ENCODE measurements at regions not wholly inside any gene's neighbourhood (a gene's known extent, or its start where the extent isn't known, plus 50 kb on each side); places are given as distances from the start of the nearest gene placed in this dataset.

GRCh38 chr7:84666651-84667050, 472.1 kb upstream of the SEMA3A start:
- Histone ChIP-seq H3K27ac (no peak overlapping the region), H3K4me3 (no peak overlapping the region), H3K27me3 (no peaks in the 10 kb centered on the region), H3K4me1 (no peaks in the 10 kb centered on the region), H3K9me3 (no peaks in the 10 kb centered on the region), H3K36me3 (no peaks in the 10 kb centered on the region)
- TF ChIP-seq, protein P1, sequence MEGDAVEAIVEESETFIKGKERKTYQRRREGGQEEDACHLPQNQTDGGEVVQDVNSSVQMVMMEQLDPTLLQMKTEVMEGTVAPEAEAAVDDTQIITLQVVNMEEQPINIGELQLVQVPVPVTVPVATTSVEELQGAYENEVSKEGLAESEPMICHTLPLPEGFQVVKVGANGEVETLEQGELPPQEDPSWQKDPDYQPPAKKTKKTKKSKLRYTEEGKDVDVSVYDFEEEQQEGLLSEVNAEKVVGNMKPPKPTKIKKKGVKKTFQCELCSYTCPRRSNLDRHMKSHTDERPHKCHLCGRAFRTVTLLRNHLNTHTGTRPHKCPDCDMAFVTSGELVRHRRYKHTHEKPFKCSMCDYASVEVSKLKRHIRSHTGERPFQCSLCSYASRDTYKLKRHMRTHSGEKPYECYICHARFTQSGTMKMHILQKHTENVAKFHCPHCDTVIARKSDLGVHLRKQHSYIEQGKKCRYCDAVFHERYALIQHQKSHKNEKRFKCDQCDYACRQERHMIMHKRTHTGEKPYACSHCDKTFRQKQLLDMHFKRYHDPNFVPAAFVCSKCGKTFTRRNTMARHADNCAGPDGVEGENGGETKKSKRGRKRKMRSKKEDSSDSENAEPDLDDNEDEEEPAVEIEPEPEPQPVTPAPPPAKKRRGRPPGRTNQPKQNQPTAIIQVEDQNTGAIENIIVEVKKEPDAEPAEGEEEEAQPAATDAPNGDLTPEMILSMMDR (IDR thresholded peaks at IDR 0.05) = no peak
- DNase-seq (ENCODE audit: low spot score) = no peak

DNA sequence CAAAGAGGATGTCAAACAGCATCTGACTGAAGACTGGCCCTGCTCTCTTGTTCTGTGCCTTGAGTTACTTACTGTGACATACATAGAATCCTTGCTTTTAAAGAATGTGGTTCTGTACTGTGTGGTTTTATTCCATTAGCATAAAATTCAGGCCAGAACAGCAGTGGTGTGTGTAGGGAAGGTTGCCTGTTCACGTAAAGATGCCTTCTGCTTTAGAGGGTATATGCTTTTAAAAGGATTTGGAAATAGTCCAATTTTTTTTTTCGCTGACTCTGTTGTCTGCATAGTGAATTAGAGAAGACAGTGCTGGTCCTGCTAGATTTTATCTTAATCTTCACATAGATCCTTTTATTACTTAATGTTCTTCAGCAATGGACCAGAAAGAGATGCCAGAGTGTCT, 470.8 kb upstream of the SEMA3A start:
- DNase-seq (ENCODE audit: low spot score) = no peak
- H3K4me1 ChIP-seq = no peaks in the 10 kb centered on the region
- no peaks in the 10 kb centered on the region for H3K9me3 ChIP-seq
- no peaks in the 10 kb centered on the region for H3K27me3 ChIP-seq
- H3K27ac ChIP-seq = no peak overlapping the region
- no peak overlapping the region for H3K4me3 ChIP-seq
- no peaks in the 10 kb centered on the region for H3K36me3 ChIP-seq
- TF ChIP-seq, protein P1 (IDR thresholded peaks at IDR 0.05) = no peak

- H3K4me3 ChIP-seq = no peak overlapping the region
- no peak for DNase-seq (ENCODE audit: low spot score)
- H3K4me1 ChIP-seq = no peaks in the 10 kb centered on the region
- H3K36me3 ChIP-seq = no peaks in the 10 kb centered on the region
- H3K9me3 ChIP-seq = no peaks in the 10 kb centered on the region
- TF ChIP-seq, protein P1 (IDR thresholded peaks at IDR 0.05) = no peak
- H3K27ac ChIP-seq = no peak overlapping the region
- H3K27me3 ChIP-seq = no peaks in the 10 kb centered on the region
Measured at GRCh38 chr7:84664626-84665025, 470.0 kb upstream of the SEMA3A start.

GRCh38 chr7:84663224-84663623, 468.6 kb upstream of the SEMA3A start:
- Histone ChIP-seq H3K4me1 (no peaks in the 10 kb centered on the region), H3K4me3 (no peak overlapping the region)
- no peak for DNase-seq (ENCODE audit: low spot score)

DNA sequence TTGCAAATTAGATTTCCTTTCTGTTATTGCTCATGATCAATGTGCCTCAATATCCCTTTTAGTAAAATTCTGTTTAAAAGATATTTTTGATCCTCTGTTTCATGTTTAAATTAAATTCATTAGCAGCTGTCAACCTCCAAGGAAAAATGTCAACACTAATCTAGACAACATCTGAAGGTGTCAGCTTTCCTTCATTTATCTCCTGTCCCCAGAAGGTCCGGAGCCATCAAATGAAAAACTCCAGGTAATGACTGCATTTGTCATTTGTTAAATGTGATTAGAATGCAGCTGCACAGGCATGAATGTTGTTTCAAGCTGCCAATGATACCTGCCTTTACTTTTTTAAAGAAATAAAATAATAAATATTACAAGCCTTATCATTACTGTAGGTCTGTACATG, 463.7 kb upstream of the SEMA3A start:
- TF ChIP-seq, protein P1 (IDR thresholded peaks at IDR 0.05) = no peak
- Histone ChIP-seq H3K9me3 (no peaks in the 10 kb centered on the region), H3K27ac (no peak overlapping the region), H3K36me3 (no peaks in the 10 kb centered on the region), H3K4me3 (no peak overlapping the region), H3K27me3 (no peaks in the 10 kb centered on the region), H3K4me1 (peaks cover 0 to 7% of the 10 kb centered on the region in 2 donors)
- DNase-seq (ENCODE audit: low spot score) = no peak

More at GRCh38 chr7:84663224-84663623, 468.6 kb upstream of the SEMA3A start:
- Histone ChIP-seq H3K27me3 (no peaks in the 10 kb centered on the region), H3K9me3 (no peaks in the 10 kb centered on the region), H3K36me3 (no peaks in the 10 kb centered on the region), H3K27ac (no peak overlapping the region)
- TF ChIP-seq, protein P1 (IDR thresholded peaks at IDR 0.05) = no peak

DNA sequence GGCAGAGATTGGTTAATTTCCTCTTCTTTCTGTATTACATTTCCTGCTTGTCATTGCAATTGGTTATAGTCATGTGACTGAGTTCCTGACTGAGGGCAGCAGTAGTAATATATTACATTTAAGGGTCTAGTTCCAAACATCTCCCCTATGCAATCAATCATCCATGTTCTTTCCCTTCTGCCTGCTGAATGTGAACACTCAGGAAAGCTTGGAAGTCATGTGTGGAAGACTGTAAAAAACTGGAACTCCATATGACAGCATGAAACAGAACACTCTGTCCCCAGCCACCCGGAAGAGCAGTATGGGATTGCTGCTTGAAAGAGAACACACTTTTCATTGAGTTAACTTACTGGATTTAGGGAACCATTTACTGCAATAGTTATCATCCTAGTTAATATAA, 459.7 kb upstream of the SEMA3A start:
- no peak for DNase-seq (ENCODE audit: low spot score)
- H3K27me3 ChIP-seq = no peaks in the 10 kb centered on the region
- H3K4me3 ChIP-seq = no peak overlapping the region
- TF ChIP-seq, protein P1 (IDR thresholded peaks at IDR 0.05) = no peak
- peaks cover 0 to 7% of the 10 kb centered on the region in 2 donors for H3K4me1 ChIP-seq
- no peak overlapping the region for H3K27ac ChIP-seq
- H3K9me3 ChIP-seq = no peaks in the 10 kb centered on the region
- no peaks in the 10 kb centered on the region for H3K36me3 ChIP-seq

All from right atrium auricular region (tissue), 2 donors.